Transverse colon (tissue), 4 donors: ENCODE measurements at regions not wholly inside any gene's neighbourhood (a gene's known extent, or its start where the extent isn't known, plus 50 kb on each side); places are given as distances from the start of the nearest gene placed in this dataset.

Experiments
- DNase-seq: peaks from one replicate; pipeline ENCODE4 v3.0.0-alpha.2; 2019
- H3K27ac ChIP-seq, 4 donors: fragments of 200-600 bp; sonication (generic); 2 replicates each; pipeline ENCODE4 v1.5.1; 2016 to 2018; ENCODE audit warnings: inconsistent platforms in 4 of 4
- H3K27me3 ChIP-seq: fragments of 200-600 bp; sonication (generic); 2 replicates; pipeline ENCODE4 v1.5.1; 2017; ENCODE audit warnings: inconsistent platforms
- H3K36me3 ChIP-seq, 4 donors: fragments of 200-600 bp; sonication (generic); 2 replicates each; pipeline ENCODE4 v1.5.1; 2017 to 2019; ENCODE audit warnings: inconsistent platforms in 4 of 4
- H3K4me1 ChIP-seq, 4 donors: fragments of 200-600 bp; sonication (generic); 2 replicates each; pipeline ENCODE4 v1.5.1; 2017 to 2020; ENCODE audit warnings: inconsistent platforms in 4 of 4
- H3K4me3 ChIP-seq, 4 donors: fragments of 200-600 bp; sonication (generic); 1 replicate in 1 of 4; 2 replicates in 3 of 4; pipeline versions ENCODE4 v1.5.1 to v1.6.1; 2017 to 2019; ENCODE audit warnings: inconsistent platforms in 4 of 4
- H3K9me3 ChIP-seq, 2 donors: fragments of 200-600 bp; sonication (generic); 2 replicates each; pipeline ENCODE4 v1.5.1; 2017 to 2019; ENCODE audit warnings: inconsistent platforms in 2 of 2
- CTCF ChIP-seq, 5 experiments: fragments of 200-600 bp in 3 of 5; fragments of 450-650 bp in 2 of 5; sonication (generic) in 3 of 5; IDR thresholded peaks; 1 replicate in 2 of 5; 2 replicates in 3 of 5; pipeline ENCODE4 v1.5.1; 2016 to 2017; ENCODE audit warnings: antibody characterized with exemption in 5 of 5, inconsistent platforms in 3 of 5, mild to moderate bottlenecking in 2 of 5, moderate library complexity in 1 of 5
- EP300 ChIP-seq: sonication (generic); formaldehyde crosslinking; IDR thresholded peaks from one replicate; pipeline ENCODE4 v1.6.1; 2017; ENCODE audit warnings: antibody characterized with exemption, low read depth
- POLR2A ChIP-seq: fragments of 450-650 bp; IDR thresholded peaks from one replicate; pipeline ENCODE4 v1.6.1; 2016; ENCODE audit warnings: antibody characterized with exemption, mild to moderate bottlenecking, moderate library complexity
- POLR2AphosphoS5 ChIP-seq, 3 donors: sonication (generic); formaldehyde crosslinking; IDR thresholded peaks; one replicate each; pipeline ENCODE4 v1.6.1; 2016; ENCODE audit warnings: antibody characterized with exemption in 3 of 3
- WGBS, 2 donors: methylation state at CpG; one replicate each; pipeline ENCODE4 v1.1.5; 2018; ENCODE audit warnings: low coverage in 1 of 2; 5-methylcytosine and 5-hydroxymethylcytosine counted together
- in situ Hi-C, 4 donors: fragments of 200-750 bp; cut with MboI; loops; one replicate each; pipeline versions ENCODE4 v1.15.0 to v1.15.1; 2017; ENCODE audit warnings: low sequenced_read_pairs in 3 of 4, low pct_ligation_motif_present in 1 of 4, low pct_unique_long_range_greater_than_20kb in 1 of 4
- intact Hi-C: fragments of 100-400 bp; cut with DNase I; formaldehyde crosslinking; loops from one replicate; pipeline ENCODE4 v1.15.1; 2023; ENCODE audit warnings: low total_unique reads

- Histone ChIP-seq H3K27me3 (no peaks in the 10 kb centered on the region), H3K9me3 (no peaks in the 10 kb centered on the region), H3K4me1 (no peaks in the 10 kb centered on the region), H3K4me3 (no peak overlapping the region), H3K27ac (no peak overlapping the region), H3K36me3 (no peaks in the 10 kb centered on the region)
- TF ChIP-seq EP300 (no peak), CTCF (IDR thresholded peaks at IDR 0.05) (no peak), POLR2A (no peak), POLR2AphosphoS5 (IDR thresholded peaks at IDR 0.05) (no peak)
- intact Hi-C loops (no loop called here), in situ Hi-C loops (no loop called here)
- no peak for DNase-seq
- WGBS, 2 donors, result 95% methylated on average over 1 of the region's 1 CpG; no CpG with 5 or more reads in 1 of the 2 donors
These were observed 809.1 kb downstream of the TNS3 start for GRCh38 chr7:46772776-46773175.

GRCh38 chr7:46767071-46767470 lies 814.8 kb downstream of the TNS3 start:
- Histone ChIP-seq H3K4me1 (no peaks in the 10 kb centered on the region), H3K27me3 (no peaks in the 10 kb centered on the region), H3K4me3 (no peak overlapping the region), H3K27ac (no peak overlapping the region), H3K36me3 (no peaks in the 10 kb centered on the region), H3K9me3 (no peaks in the 10 kb centered on the region)
- WGBS, 2 donors, result 56 to 100% methylated on average over 1 of the region's 1 CpG
- in situ Hi-C loops (no loop called here), intact Hi-C loops (no loop called here)
- DNase-seq, result no peak
- TF ChIP-seq CTCF (IDR thresholded peaks at IDR 0.05) (no peak), EP300 (no peak), POLR2AphosphoS5 (IDR thresholded peaks at IDR 0.05) (no peak), POLR2A (no peak)

GRCh38 chr7:46764100-46764936 lies 817.6 kb downstream of the TNS3 start:
- Histone ChIP-seq H3K27me3 (no peaks in the 10 kb centered on the region), H3K9me3 (no peaks in the 10 kb centered on the region), H3K4me1 (no peaks in the 10 kb centered on the region), H3K27ac (no peak overlapping the region), H3K36me3 (no peaks in the 10 kb centered on the region), H3K4me3 (no peak overlapping the region)
- DNase-seq, result no peak
- WGBS, 2 donors, result 79% methylated on average over 3 of the region's 3 CpGs; no CpG with 5 or more reads in 1 of the 2 donors
- intact Hi-C loops, result no loop called here
- TF ChIP-seq POLR2A (no peak), POLR2AphosphoS5 (IDR thresholded peaks at IDR 0.05) (no peak), EP300 (no peak), CTCF (IDR thresholded peaks at IDR 0.05) (no peak)
- in situ Hi-C loops, result no loop called here

GRCh38 chr7:46763344-46763743 lies 818.6 kb downstream of the TNS3 start:
- H3K4me3 ChIP-seq, result no peak overlapping the region
- in situ Hi-C loops (no loop called here), intact Hi-C loops (no loop called here)
- WGBS, 2 donors, result 85 to 94% methylated on average over 3 of the region's 3 CpGs
- H3K4me1 ChIP-seq, result no peaks in the 10 kb centered on the region
- DNase-seq, result no peak
- H3K27ac ChIP-seq, result no peak overlapping the region
- no peaks in the 10 kb centered on the region for H3K36me3 ChIP-seq
- no peak for TF ChIP-seq POLR2A
- no peak for TF ChIP-seq CTCF (IDR thresholded peaks at IDR 0.05)
- TF ChIP-seq EP300, result no peak
- no peak for TF ChIP-seq POLR2AphosphoS5 (IDR thresholded peaks at IDR 0.05)
- no peaks in the 10 kb centered on the region for H3K27me3 ChIP-seq
- H3K9me3 ChIP-seq, result no peaks in the 10 kb centered on the region
